ENCODE measurements at regions not wholly inside any gene's neighbourhood (a gene's known extent, or its start where the extent isn't known, plus 50 kb on each side); places are given as distances from the start of the nearest gene placed in this dataset.

DNA sequence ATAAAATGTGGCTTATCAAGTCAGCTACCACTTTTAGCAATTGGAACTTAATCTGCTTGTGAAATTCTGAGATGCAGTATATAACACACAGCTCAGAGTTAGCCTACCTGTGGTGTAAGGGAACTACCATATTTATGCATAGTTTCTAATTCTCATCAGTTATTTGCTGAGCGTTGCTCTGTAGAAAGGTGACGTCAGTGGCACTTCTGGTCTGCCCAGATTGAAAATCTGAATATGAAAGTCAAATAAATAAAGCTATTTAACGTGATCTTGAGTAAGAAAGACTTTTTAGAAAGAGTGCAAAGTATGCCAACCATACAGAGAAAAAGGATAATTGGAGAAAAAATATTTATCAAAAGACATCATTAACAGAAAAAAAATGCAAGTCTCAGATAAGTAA is 938.9 kb upstream of the NOVA1 start:
- Histone ChIP-seq H3K4me1 (ENCODE audit: insufficient read depth, insufficient read length) (no peaks in the 10 kb centered on the region), H3K4me3 (ENCODE audit: insufficient read length, low read depth) (no peak overlapping the region), H3K27me3 (ENCODE audit: insufficient read depth, insufficient read length) (no peaks in the 10 kb centered on the region), H3K9ac (ENCODE audit: insufficient read length, low read depth) (no peak overlapping the region), H3K9me3 (ENCODE audit: insufficient read depth, low read length) (peaks cover 14% of the 10 kb centered on the region; the same call in 1 of the 2 replicates), H3K36me3 (ENCODE audit: insufficient read depth, insufficient read length, low read length) (no peaks in the 10 kb centered on the region)
- DNase-seq (ENCODE audit: low read depth, low spot score), result no peak
- no peak for TF ChIP-seq YY1 (IDR thresholded peaks at IDR 0.05; ENCODE audit: insufficient read depth, insufficient read length)
- TF ChIP-seq ZNF274 (IDR thresholded peaks at IDR 0.05; ENCODE audit: low read depth, low read length), result no peak
- TF ChIP-seq SUZ12 (IDR thresholded peaks at IDR 0.05; ENCODE audit: extremely low read depth, insufficient read depth, insufficient read length), result no peak

- no peak for DNase-seq (ENCODE audit: low read depth, low spot score)
- Histone ChIP-seq H3K4me1 (ENCODE audit: insufficient read depth, insufficient read length) (no peaks in the 10 kb centered on the region), H3K36me3 (ENCODE audit: insufficient read depth, insufficient read length, low read length) (no peaks in the 10 kb centered on the region), H3K9ac (ENCODE audit: insufficient read length, low read depth) (no peak overlapping the region), H3K4me3 (ENCODE audit: insufficient read length, low read depth) (no peak overlapping the region), H3K27me3 (ENCODE audit: insufficient read depth, insufficient read length) (no peaks in the 10 kb centered on the region), H3K9me3 (ENCODE audit: insufficient read depth, low read length) (peaks cover 14% of the 10 kb centered on the region; the same call in 1 of the 2 replicates)
- TF ChIP-seq ZNF274 (IDR thresholded peaks at IDR 0.05; ENCODE audit: low read depth, low read length) (no peak), SUZ12 (IDR thresholded peaks at IDR 0.05; ENCODE audit: extremely low read depth, insufficient read depth, insufficient read length) (no peak), YY1 (IDR thresholded peaks at IDR 0.05; ENCODE audit: insufficient read depth, insufficient read length) (no peak)
Measured at GRCh38 chr14:27546111-27546510, 948.3 kb upstream of the NOVA1 start.

DNA sequence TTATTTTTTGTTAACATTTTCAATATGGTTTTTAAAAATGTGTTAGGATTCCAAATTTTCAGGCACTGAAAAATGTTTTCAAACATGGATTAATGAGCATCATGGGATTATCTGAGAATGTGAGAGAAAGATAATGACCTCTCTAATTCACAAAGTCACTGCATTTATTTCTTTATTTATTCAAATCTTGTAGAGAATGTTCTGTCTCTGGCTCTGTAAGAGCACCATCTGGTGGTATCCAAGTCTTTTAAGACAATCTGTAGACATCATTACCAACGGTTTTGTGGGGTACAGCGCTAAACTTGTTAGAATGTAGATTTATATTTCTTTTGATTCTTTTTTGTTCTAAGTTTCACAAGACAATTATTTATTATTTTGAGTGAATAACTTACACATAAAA is 956.0 kb upstream of the NOVA1 start:
- no peaks in the 10 kb centered on the region for H3K27me3 ChIP-seq (ENCODE audit: insufficient read depth, insufficient read length)
- DNase-seq (ENCODE audit: low read depth, low spot score), result no peak
- no peaks in the 10 kb centered on the region for H3K4me1 ChIP-seq (ENCODE audit: insufficient read depth, insufficient read length)
- H3K36me3 ChIP-seq (ENCODE audit: insufficient read depth, insufficient read length, low read length), result no peaks in the 10 kb centered on the region
- TF ChIP-seq SUZ12 (IDR thresholded peaks at IDR 0.05; ENCODE audit: extremely low read depth, insufficient read depth, insufficient read length) (no peak), ZNF274 (IDR thresholded peaks at IDR 0.05; ENCODE audit: low read depth, low read length) (no peak), YY1 (IDR thresholded peaks at IDR 0.05; ENCODE audit: insufficient read depth, insufficient read length) (no peak)
- H3K4me3 ChIP-seq (ENCODE audit: insufficient read length, low read depth), result no peak overlapping the region
- H3K9ac ChIP-seq (ENCODE audit: insufficient read length, low read depth), result no peak overlapping the region
- H3K9me3 ChIP-seq (ENCODE audit: insufficient read depth, low read length), result peaks cover 9% of the 10 kb centered on the region; the same call in 1 of the 2 replicates

- DNase-seq (ENCODE audit: low read depth, low spot score), result no peak
- Histone ChIP-seq H3K9ac (ENCODE audit: insufficient read length, low read depth) (no peak overlapping the region), H3K4me3 (ENCODE audit: insufficient read length, low read depth) (no peak overlapping the region), H3K9me3 (ENCODE audit: insufficient read depth, low read length) (no peaks in the 10 kb centered on the region), H3K4me1 (ENCODE audit: insufficient read depth, insufficient read length) (no peaks in the 10 kb centered on the region), H3K27me3 (ENCODE audit: insufficient read depth, insufficient read length) (no peaks in the 10 kb centered on the region), H3K36me3 (ENCODE audit: insufficient read depth, insufficient read length, low read length) (no peaks in the 10 kb centered on the region)
- TF ChIP-seq ZNF274 (IDR thresholded peaks at IDR 0.05; ENCODE audit: low read depth, low read length) (no peak), YY1 (IDR thresholded peaks at IDR 0.05; ENCODE audit: insufficient read depth, insufficient read length) (no peak), SUZ12 (IDR thresholded peaks at IDR 0.05; ENCODE audit: extremely low read depth, insufficient read depth, insufficient read length) (no peak)
Measured at GRCh38 chr14:27557445-27557844, 959.6 kb upstream of the NOVA1 start.

DNA sequence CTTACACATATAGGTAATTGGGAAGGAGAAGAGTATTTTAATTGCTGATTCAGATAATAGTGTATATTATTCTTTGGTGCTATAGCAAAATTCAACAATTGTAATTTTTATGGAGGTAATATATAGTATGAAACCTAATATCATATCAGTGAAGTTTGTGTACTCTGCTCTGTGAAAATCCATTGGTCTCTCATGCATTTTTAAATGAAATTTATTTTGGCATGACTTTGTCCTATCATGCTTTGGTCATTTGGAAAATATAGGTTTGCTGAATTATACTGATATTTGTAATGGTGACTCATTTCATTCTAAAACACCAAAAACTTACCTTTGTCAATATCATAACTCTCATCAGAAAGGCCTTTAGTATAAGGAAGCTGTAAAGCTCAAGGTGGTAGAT is 962.0 kb upstream of the NOVA1 start:
- Histone ChIP-seq H3K9ac (ENCODE audit: insufficient read length, low read depth) (no peak overlapping the region), H3K4me3 (ENCODE audit: insufficient read length, low read depth) (no peak overlapping the region), H3K27me3 (ENCODE audit: insufficient read depth, insufficient read length) (no peaks in the 10 kb centered on the region), H3K9me3 (ENCODE audit: insufficient read depth, low read length) (no peaks in the 10 kb centered on the region), H3K4me1 (ENCODE audit: insufficient read depth, insufficient read length) (no peaks in the 10 kb centered on the region), H3K36me3 (ENCODE audit: insufficient read depth, insufficient read length, low read length) (no peaks in the 10 kb centered on the region)
- DNase-seq (ENCODE audit: low read depth, low spot score), result no peak
- no peak for TF ChIP-seq SUZ12 (IDR thresholded peaks at IDR 0.05; ENCODE audit: extremely low read depth, insufficient read depth, insufficient read length)

DNA sequence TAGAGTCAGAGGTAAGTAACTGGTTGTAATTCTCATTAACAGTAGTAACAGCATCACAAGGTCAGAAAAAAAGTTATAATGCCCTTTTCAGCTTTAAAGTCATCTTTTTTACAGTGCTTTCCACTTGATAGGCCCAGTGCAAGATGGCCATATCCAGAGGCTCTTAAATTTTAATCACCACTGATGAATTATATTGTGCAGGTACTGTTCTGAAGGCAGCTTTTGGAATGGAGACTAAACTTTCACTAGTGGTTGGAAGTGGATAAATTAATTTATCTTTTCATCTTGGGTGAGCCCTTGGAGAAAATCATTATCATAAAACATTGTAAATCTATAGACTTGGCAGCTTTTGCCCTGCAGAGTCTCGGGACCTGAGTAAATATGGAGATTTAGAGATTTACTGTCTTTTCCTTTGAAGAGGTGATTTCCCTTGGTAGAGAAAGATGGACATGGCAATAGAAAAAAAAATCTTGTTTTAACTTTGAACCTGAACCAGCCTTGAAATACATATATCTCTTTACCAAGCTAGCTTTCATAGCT is 969.1 kb upstream of the NOVA1 start:
- Histone ChIP-seq H3K27me3 (ENCODE audit: insufficient read depth, insufficient read length) (no peaks in the 10 kb centered on the region), H3K9ac (ENCODE audit: insufficient read length, low read depth) (no peak overlapping the region), H3K36me3 (ENCODE audit: insufficient read depth, insufficient read length, low read length) (no peaks in the 10 kb centered on the region), H3K4me3 (ENCODE audit: insufficient read length, low read depth) (no peak overlapping the region), H3K9me3 (ENCODE audit: insufficient read depth, low read length) (no peaks in the 10 kb centered on the region), H3K4me1 (ENCODE audit: insufficient read depth, insufficient read length) (no peaks in the 10 kb centered on the region)
- no peak for TF ChIP-seq ZNF274 (IDR thresholded peaks at IDR 0.05; ENCODE audit: low read depth, low read length)
- no peak for TF ChIP-seq SUZ12 (IDR thresholded peaks at IDR 0.05; ENCODE audit: extremely low read depth, insufficient read depth, insufficient read length)
- TF ChIP-seq YY1 (IDR thresholded peaks at IDR 0.05; ENCODE audit: insufficient read depth, insufficient read length), result no peak
- no peak for DNase-seq (ENCODE audit: low read depth, low spot score)

DNA sequence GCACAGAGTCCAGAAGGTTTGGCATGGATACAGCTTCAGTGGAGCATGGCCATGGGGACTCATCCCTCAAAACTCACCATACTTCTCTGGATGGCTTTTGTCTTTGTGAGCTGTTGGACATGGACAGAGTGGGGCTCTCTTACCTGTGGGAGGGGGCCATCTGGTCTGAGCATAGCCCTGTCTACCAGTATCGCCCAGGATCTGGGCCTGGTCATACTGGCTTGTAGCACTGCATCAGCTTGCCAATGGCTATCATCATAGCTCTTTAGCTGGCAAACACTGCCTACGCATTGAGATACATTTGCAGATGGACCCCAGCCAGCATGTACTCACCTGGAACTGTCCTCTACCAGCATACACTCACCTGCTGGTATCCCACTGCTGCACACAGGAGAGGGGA is 975.2 kb upstream of the NOVA1 start:
- H3K27me3 ChIP-seq (ENCODE audit: insufficient read depth, insufficient read length), result no peaks in the 10 kb centered on the region
- TF ChIP-seq SUZ12 (IDR thresholded peaks at IDR 0.05; ENCODE audit: extremely low read depth, insufficient read depth, insufficient read length) (no peak), YY1 (IDR thresholded peaks at IDR 0.05; ENCODE audit: insufficient read depth, insufficient read length) (no peak), ZNF274 (IDR thresholded peaks at IDR 0.05; ENCODE audit: low read depth, low read length) (no peak)
- no peaks in the 10 kb centered on the region for H3K4me1 ChIP-seq (ENCODE audit: insufficient read depth, insufficient read length)
- no peak overlapping the region for H3K9ac ChIP-seq (ENCODE audit: insufficient read length, low read depth)
- H3K9me3 ChIP-seq (ENCODE audit: insufficient read depth, low read length), result no peaks in the 10 kb centered on the region
- DNase-seq (ENCODE audit: low read depth, low spot score), result no peak
- no peak overlapping the region for H3K4me3 ChIP-seq (ENCODE audit: insufficient read length, low read depth)
- peaks cover 3% of the 10 kb centered on the region for H3K36me3 ChIP-seq (ENCODE audit: insufficient read depth, insufficient read length, low read length)
